ENCODE measurements at regions not wholly inside any gene's neighbourhood (a gene's known extent, or its start where the extent isn't known, plus 50 kb on each side); places are given as distances from the start of the nearest gene placed in this dataset.
A peak's percentile ranks its signal among the peaks of the same experiment; 100 is the strongest.

GRCh38 chr10:61271127-61271780 is 181.9 kb downstream of the TMEM26 start:
- no peak for DNase-seq (ENCODE audit: low spot score)
- no peak overlapping the region for H3K9ac ChIP-seq (ENCODE audit: low read depth in 1 of 2, low read length in 2 of 2)
- no peaks in the 10 kb centered on the region for H3K4me1 ChIP-seq (ENCODE audit: control insufficient read depth in 4 of 4, insufficient read depth in 4 of 4, low read length in 3 of 4)
- 43% methylated on average over 3 of the region's 3 CpGs for WGBS
- no peak overlapping the region for H3K27ac ChIP-seq (ENCODE audit: low read depth in 1 of 2, low read length in 2 of 2)
- no peaks in the 10 kb centered on the region for H3K27me3 ChIP-seq (ENCODE audit: control insufficient read depth in 4 of 4, insufficient read depth in 4 of 4, low read length in 3 of 4)
- no peak overlapping the region for H3K4me3 ChIP-seq (ENCODE audit: low read depth in 1 of 3, low read length in 3 of 3)
- no peaks in the 10 kb centered on the region for H3K9me3 ChIP-seq (ENCODE audit: control insufficient read depth in 4 of 4, low read length in 3 of 4)
- no peaks in the 10 kb centered on the region for H3K36me3 ChIP-seq (ENCODE audit: control insufficient read depth in 4 of 4, insufficient read depth in 3 of 4, low read depth in 1 of 4, low read length in 3 of 4)
- TF ChIP-seq REST (IDR thresholded peaks at IDR 0.05) (no peak), HNF4G (IDR thresholded peaks at IDR 0.05) (no peak), RAD21 (IDR thresholded peaks at IDR 0.05) (peak; percentile 29 to 36), HNF4A (conservative IDR thresholded peaks at IDR 0.05) (no peak)
- TF ChIP-seq, protein P1, sequence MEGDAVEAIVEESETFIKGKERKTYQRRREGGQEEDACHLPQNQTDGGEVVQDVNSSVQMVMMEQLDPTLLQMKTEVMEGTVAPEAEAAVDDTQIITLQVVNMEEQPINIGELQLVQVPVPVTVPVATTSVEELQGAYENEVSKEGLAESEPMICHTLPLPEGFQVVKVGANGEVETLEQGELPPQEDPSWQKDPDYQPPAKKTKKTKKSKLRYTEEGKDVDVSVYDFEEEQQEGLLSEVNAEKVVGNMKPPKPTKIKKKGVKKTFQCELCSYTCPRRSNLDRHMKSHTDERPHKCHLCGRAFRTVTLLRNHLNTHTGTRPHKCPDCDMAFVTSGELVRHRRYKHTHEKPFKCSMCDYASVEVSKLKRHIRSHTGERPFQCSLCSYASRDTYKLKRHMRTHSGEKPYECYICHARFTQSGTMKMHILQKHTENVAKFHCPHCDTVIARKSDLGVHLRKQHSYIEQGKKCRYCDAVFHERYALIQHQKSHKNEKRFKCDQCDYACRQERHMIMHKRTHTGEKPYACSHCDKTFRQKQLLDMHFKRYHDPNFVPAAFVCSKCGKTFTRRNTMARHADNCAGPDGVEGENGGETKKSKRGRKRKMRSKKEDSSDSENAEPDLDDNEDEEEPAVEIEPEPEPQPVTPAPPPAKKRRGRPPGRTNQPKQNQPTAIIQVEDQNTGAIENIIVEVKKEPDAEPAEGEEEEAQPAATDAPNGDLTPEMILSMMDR (IDR thresholded peaks at IDR 0.05; ENCODE audit: low read depth, low read length, missing input control), result no peak

GRCh38 chr10:61263518-61263917 is 189.7 kb downstream of the TMEM26 start:
- H3K36me3 ChIP-seq (ENCODE audit: control insufficient read depth in 4 of 4, insufficient read depth in 3 of 4, low read depth in 1 of 4, low read length in 3 of 4), result no peaks in the 10 kb centered on the region
- no peak for TF ChIP-seq HNF4G (IDR thresholded peaks at IDR 0.05)
- TF ChIP-seq REST (IDR thresholded peaks at IDR 0.05), result no peak
- no peak for TF ChIP-seq FOXA2 (IDR thresholded peaks at IDR 0.05)
- TF ChIP-seq ATF3 (IDR thresholded peaks at IDR 0.05), result no peak
- TF ChIP-seq ZBTB33 (IDR thresholded peaks at IDR 0.05), result no peak
- no peak for TF ChIP-seq EGR1 (IDR thresholded peaks at IDR 0.05; ENCODE audit: low read depth in 2 of 2)
- H3K4me1 ChIP-seq (ENCODE audit: control insufficient read depth in 4 of 4, insufficient read depth in 4 of 4, low read length in 3 of 4), result no peaks in the 10 kb centered on the region
- no peak overlapping the region for H3K4me3 ChIP-seq (ENCODE audit: low read depth in 1 of 3, low read length in 3 of 3)
- no peaks in the 10 kb centered on the region for H3K9me3 ChIP-seq (ENCODE audit: control insufficient read depth in 4 of 4, low read length in 3 of 4)
- no peaks in the 10 kb centered on the region for H3K27me3 ChIP-seq (ENCODE audit: control insufficient read depth in 4 of 4, insufficient read depth in 4 of 4, low read length in 3 of 4)
- H3K27ac ChIP-seq (ENCODE audit: low read depth in 1 of 2, low read length in 2 of 2), result no peak overlapping the region
- DNase-seq (ENCODE audit: low spot score), result no peak
- H3K9ac ChIP-seq (ENCODE audit: low read depth in 1 of 2, low read length in 2 of 2), result no peak overlapping the region
- 39% methylated on average over 1 of the region's 1 CpG for WGBS

Measured in liver (tissue), 8 donors.